ENCODE measurements at regions not wholly inside any gene's neighbourhood (a gene's known extent, or its start where the extent isn't known, plus 50 kb on each side); places are given as distances from the start of the nearest gene placed in this dataset.

- H3K4me1 ChIP-seq: no peaks in the 10 kb centered on the region
- H3K27ac ChIP-seq: no peak overlapping the region
- no peak overlapping the region for H3K4me3 ChIP-seq (ENCODE audit: low read depth, low read length)
- H3K9me3 ChIP-seq (ENCODE audit: control insufficient read depth, low read length): no peaks in the 10 kb centered on the region
- no peaks in the 10 kb centered on the region for H3K79me2 ChIP-seq
- H3K27me3 ChIP-seq (ENCODE audit: control insufficient read depth, insufficient read depth, low read length): no peaks in the 10 kb centered on the region
- H3K9ac ChIP-seq: no peak overlapping the region
- H3K4me2 ChIP-seq (ENCODE audit: low read length): no peak overlapping the region
- no peak overlapping the region for H2AFZ ChIP-seq
- TF ChIP-seq CTCF (IDR thresholded peaks at IDR 0.05): no peak
- no peaks in the 10 kb centered on the region for H3K36me3 ChIP-seq (ENCODE audit: control insufficient read depth, insufficient read depth, low read length)
These were observed 141.2 kb upstream of the GMNC start for GRCh38 chr3:191003742-191004141.

- Histone ChIP-seq H3K4me3 (ENCODE audit: low read depth, low read length) (no peak overlapping the region), H3K36me3 (ENCODE audit: control insufficient read depth, insufficient read depth, low read length) (no peaks in the 10 kb centered on the region), H3K79me2 (no peaks in the 10 kb centered on the region), H3K9ac (no peak overlapping the region), H3K27ac (no peak overlapping the region), H3K27me3 (ENCODE audit: control insufficient read depth, insufficient read depth, low read length) (no peaks in the 10 kb centered on the region), H3K9me3 (ENCODE audit: control insufficient read depth, low read length) (no peaks in the 10 kb centered on the region), H3K4me2 (ENCODE audit: low read length) (no peak overlapping the region), H2AFZ (no peak overlapping the region), H3K4me1 (no peaks in the 10 kb centered on the region)
- TF ChIP-seq CTCF (IDR thresholded peaks at IDR 0.05): no peak
These were observed 133.8 kb upstream of the GMNC start for GRCh38 chr3:190996181-190996775.

- Histone ChIP-seq H3K9me3 (ENCODE audit: control insufficient read depth, low read length) (no peaks in the 10 kb centered on the region), H3K9ac (no peak overlapping the region), H3K4me1 (no peaks in the 10 kb centered on the region), H3K4me3 (ENCODE audit: low read depth, low read length) (no peak overlapping the region), H3K27ac (no peak overlapping the region), H3K36me3 (ENCODE audit: control insufficient read depth, insufficient read depth, low read length) (no peaks in the 10 kb centered on the region), H3K4me2 (ENCODE audit: low read length) (no peak overlapping the region), H3K27me3 (ENCODE audit: control insufficient read depth, insufficient read depth, low read length) (no peaks in the 10 kb centered on the region), H3K79me2 (no peaks in the 10 kb centered on the region), H2AFZ (no peak overlapping the region)
- TF ChIP-seq CTCF (IDR thresholded peaks at IDR 0.05): no peak
These were observed 132.7 kb upstream of the GMNC start for GRCh38 chr3:190995156-190995555.

- TF ChIP-seq CTCF (IDR thresholded peaks at IDR 0.05): no peak
- Histone ChIP-seq H3K4me2 (ENCODE audit: low read length) (no peak overlapping the region), H3K27ac (no peak overlapping the region), H3K4me3 (ENCODE audit: low read depth, low read length) (no peak overlapping the region), H3K79me2 (no peaks in the 10 kb centered on the region), H2AFZ (no peak overlapping the region), H3K9me3 (ENCODE audit: control insufficient read depth, low read length) (no peaks in the 10 kb centered on the region), H3K27me3 (ENCODE audit: control insufficient read depth, insufficient read depth, low read length) (no peaks in the 10 kb centered on the region), H3K36me3 (ENCODE audit: control insufficient read depth, insufficient read depth, low read length) (no peaks in the 10 kb centered on the region), H3K9ac (no peak overlapping the region), H3K4me1 (no peaks in the 10 kb centered on the region)
These were observed 128.4 kb upstream of the GMNC start for GRCh38 chr3:190990898-190991297.

GRCh38 chr3:190989218-190989617, 126.7 kb upstream of the GMNC start:
- Histone ChIP-seq H3K9me3 (ENCODE audit: control insufficient read depth, low read length) (no peaks in the 10 kb centered on the region), H3K4me2 (ENCODE audit: low read length) (no peak overlapping the region), H3K27me3 (ENCODE audit: control insufficient read depth, insufficient read depth, low read length) (no peaks in the 10 kb centered on the region), H3K27ac (no peak overlapping the region), H3K36me3 (ENCODE audit: control insufficient read depth, insufficient read depth, low read length) (no peaks in the 10 kb centered on the region), H2AFZ (no peak overlapping the region), H3K4me1 (no peaks in the 10 kb centered on the region), H3K9ac (no peak overlapping the region), H3K79me2 (no peaks in the 10 kb centered on the region), H3K4me3 (ENCODE audit: low read depth, low read length) (no peak overlapping the region)
- no peak for TF ChIP-seq CTCF (IDR thresholded peaks at IDR 0.05)

Measured in parathyroid adenoma (tissue), 2 donors.